GF-D8 (cell line): ENCODE measurements at regions not wholly inside any gene's neighbourhood (a gene's known extent, or its start where the extent isn't known, plus 50 kb on each side); places are given as distances from the start of the nearest gene placed in this dataset.
"Not testable (repeated sequence)": the region's sequence is repeated elsewhere in the genome, so short reads cannot be mapped to it uniquely, and the experiment has no call there.

Source experiments
- DNase-seq: peaks from one replicate; lab custom pipeline; 2025; lab: John Stamatoyannopoulos, UW

DNA sequence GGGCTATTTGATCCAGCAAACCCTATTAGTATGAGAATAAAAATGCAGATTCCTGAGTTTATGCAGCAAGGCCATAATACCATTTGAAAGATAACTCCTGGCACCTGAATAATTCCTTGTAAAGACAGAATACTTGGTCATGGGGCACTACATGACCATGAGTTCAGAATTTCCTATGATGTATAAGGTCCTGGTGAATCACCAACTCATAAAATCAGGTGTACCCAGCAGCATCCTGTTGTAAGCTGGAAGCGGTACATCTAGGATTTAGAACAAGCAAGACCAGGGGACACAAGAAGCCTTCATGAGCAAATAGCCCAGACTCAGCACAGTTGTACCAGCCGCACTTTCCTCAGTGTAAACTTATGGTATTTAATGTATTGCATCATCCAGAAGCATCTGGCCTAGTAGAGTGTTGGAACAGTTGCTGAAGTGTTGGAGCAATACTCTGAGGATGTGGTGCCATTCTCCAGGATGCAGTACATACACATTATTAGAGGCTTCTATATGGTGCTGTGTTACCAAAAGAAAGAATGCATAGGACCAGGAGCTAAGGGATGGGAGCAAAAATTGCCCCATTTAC is 233.4 kb downstream of the SQOR start:
- no peak for DNase-seq

DNA sequence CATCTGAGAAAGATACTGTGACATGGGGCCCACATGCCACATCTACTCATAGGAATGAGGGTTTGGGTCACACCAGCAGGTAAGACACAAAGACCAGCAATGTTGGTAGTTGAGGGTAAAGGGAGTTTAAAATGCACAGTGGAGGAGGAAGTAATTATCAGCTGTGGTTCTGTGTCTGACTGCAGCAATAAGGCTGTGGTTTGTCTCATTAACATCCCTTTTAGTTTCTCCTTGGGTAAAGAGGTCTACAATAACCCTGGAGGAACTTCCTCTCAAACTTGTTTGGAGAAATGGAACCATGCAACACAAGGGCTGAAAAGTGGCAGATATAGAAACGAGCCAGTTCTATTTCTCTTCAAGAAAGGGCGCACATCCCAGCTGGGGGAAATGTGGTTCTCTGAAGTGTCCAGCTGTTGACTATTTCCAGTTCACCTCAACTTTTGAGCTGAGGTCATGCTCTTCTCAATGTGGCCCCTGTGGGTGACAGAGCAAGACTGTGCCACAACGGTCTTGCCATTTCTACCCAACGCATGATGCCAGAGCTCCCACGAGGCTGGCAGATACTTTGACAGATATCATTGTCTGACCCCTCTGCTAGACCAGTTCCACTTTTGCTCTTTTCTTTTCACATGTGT is 234.3 kb downstream of the SQOR start:
- DNase-seq = peak; percentile 27

DNA sequence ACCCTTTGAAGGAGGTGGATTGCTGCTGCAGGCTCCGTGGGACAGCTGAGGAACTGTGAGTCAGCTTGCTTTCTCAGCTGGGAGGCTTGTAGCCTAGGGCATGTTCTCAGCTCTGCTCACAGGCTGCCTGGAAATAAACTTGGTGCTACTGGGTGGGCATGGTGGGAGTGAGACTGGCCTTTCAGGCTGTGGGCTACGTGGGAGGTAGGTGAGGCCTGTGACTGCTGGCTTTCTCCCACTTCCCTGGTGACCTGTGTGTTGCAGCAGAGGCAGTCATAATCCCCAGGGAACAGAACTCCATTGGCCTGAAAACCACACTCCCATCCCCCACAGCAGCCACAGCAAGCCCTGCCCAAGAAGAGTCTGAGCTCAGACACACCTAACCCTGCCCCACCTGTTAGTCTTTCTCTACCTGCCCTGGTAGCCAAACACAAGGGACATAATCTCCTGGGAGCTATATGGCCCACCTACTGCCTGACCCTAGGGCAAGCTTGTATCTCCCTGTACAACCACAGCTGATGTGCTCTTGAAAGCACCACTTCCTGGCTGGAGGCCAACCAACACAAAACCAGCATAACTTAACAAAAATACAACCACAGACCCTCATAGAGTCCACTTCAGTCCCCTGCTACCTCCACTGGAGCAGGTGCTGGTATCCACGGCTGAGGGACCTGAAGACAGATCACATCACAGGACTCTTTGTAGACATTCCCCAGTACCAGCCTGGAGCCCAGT is 236.5 kb downstream of the SQOR start:
- no peak for DNase-seq

- DNase-seq = no peak
Observed at GRCh38 chr15:45873781-45874180, 239.0 kb downstream of the SQOR start.

DNA sequence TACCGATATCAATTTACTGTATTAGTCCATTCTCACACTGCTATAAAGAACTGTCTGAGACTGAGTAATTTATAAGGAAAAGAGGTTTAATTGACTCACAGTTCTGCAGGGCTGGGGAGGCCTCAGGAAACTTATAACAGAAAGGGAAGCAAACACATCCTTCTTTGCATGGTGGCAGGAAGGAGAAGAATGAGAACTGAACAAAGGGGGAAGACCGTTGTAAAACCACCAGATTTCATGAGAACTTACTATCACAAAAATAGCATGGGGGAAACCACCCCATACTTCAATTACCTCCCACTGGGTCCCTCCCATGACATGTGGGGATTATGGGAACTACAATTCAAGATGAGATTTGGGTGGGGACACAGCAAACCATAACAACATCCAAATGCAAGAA is 239.7 kb downstream of the SQOR start:
- DNase-seq = not testable (repeated sequence)

GRCh38 chr15:45884289-45884688 is 249.5 kb downstream of the SQOR start:
- DNase-seq = no peak

DNA sequence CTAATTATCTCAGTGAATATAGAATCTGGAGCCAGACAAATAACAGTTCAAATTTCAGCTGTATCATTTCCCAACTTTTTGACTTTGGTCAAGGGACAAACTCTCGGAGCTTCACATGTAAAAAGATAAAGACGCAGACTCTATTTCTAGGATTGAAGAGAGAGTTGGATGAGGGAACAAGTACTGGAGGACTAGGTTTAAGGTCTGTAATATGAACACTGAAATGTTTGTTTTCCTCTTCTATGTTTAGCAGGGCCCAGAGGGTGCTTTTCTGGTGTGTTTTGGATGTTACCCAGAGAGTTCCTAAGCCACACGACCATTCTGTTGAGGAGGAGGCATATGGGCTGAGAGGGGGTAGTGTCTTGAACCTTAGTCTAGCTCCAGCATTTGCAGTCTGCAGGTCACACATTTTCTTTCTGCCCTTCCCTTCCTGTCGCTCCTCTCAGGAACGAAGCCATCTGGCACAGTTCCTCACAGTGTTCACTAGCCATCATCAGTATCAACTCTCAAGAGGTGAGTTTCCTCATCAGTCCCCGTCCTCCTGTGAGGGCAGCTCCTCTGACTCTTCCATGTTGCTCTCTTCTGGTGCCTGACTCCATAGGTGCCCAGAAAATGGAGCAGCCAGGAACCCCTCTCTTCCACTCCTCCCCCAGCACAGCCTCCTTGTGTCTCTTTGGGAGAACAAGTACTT is 250.1 kb downstream of the SQOR start:
- no peak for DNase-seq

DNA sequence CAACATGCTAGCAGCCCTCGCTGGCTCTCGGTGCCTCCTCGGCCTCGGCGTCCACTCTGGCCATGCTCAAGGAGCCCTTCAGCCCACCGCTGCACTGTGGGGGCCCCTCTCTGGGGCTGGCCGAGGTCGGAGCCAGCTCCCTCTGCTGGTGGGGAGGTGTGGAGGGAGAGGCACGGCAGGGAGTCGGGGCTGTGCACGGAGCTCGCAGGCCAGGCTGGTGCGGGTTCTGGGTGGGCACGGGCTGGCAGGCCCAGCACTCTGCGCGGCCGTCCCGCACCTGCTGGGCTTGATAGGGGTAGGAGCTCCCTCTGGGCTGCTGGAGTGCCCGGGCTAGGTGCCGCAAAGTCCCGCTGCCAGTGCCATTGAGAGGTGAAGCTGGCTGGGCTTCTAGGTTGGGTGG is 251.0 kb downstream of the SQOR start:
- no peak for DNase-seq

DNA sequence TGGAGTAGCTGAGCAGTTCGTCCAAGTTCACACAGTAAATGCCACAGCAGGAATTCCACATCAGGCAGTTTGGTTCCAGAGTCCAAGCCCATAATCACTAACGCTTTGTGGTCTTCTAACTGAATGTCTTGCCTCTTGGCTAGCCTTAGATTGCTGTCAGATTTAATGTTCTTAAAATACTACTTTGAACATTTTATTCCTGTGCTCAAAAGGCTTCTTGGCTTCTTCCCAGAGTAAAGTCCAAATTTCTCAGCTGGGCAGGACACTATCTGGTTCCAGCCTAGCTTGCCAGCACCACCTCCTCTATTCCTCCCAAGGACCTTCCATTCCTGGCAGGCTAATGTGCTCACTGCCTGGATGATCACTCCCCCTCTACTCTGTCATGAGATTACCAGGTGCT is 256.9 kb downstream of the SQOR start:
- DNase-seq = no peak

DNA sequence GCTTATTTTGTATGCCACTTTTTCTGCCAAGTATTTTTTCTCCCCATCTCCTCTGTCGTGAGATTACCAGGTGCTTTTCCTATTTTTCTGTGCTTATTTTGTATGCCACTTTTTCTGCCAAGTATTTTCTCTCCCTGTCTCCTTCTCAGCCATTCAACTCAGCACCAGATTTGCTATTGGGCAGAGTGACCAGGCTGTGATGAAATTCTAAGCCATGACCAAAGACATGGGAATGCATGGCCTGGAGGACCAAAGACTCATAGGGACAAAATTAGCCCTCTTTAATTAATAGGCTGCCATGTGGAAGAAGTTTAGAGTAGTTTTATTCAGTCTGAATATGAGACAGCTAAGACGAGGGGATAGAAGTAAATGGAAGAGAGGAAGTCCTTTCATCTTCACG is 257.4 kb downstream of the SQOR start:
- DNase-seq = no peak

DNA sequence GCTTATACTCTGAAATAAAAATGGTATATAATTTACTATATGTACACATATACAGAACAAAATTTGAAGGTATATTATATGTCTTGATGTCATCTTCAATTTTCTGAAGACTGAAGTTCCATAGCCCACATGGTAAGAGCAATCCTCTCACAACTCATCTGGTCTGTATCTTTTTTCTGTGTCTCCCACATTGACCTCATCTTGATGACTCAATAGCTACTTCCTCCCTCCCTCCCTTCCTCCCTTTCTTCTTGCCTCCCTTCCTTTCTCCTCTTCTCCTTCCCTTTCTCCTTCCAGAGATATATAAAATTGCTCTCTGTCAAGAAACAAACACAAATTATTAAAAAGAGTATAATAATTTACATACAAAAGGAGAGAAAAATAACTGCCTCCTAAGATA is 268.5 kb downstream of the SQOR start:
- DNase-seq = no peak

DNA sequence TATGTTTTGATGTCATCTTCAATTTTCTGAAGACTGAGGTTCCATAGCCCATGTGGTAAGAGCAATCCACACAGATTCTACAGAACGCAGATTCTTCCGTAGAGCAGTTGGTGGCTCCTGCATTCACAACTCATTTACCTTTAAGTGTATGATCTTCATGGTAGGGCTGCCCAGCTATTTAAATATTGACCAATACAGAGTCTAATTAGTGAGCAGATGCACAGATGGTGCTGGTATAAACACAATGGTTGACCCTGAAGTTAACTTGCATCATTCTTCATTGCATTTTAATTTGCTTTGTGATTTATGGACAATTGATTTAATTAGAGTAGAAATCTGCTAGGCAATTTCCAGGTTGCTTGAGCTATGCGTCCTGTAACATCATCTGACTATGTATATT is 269.2 kb downstream of the SQOR start:
- DNase-seq = no peak

DNA sequence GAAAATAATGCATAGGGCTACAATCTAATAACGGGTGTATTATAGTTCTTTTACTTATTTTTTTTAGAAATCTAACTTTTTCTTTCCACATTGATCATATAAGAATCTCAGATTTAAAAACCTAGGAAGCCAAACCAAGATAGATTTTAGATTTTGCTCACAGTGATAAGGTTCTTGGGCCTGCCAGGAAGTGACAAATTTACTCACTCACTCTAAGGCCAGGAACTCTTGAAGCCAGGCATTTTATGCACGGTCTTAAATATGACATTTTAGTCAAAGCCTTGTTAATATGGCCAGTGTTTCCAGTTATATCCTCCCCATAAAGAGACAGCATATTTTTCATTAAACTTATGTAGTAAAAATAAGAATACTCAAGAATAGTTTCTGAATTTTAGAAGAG is 271.4 kb downstream of the SQOR start:
- DNase-seq = no peak

GRCh38 chr15:45910671-45911070 is 275.8 kb downstream of the SQOR start:
- DNase-seq = no peak

- DNase-seq = no peak
Observed at GRCh38 chr15:45913451-45913850, 278.6 kb downstream of the SQOR start.

DNA sequence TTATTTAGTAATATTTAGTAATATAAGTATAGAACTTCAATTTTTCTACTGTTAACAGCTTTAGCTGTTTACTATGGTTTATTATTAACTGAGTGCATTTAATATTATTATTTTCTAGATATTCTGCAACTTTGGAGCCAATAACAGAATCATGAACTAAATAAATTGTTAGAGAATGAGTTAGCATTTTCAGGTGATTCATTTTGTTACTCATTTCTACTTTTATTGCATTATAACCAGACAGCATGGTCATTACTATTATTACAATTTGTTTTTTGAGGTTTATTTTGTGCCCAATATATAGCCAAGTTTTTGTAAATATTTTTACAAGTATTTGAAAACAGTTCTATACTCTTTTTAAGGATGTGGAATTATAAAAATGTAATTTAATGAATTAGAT is 279.6 kb downstream of the SQOR start:
- no peak for DNase-seq

- no peak for DNase-seq
Observed at GRCh38 chr15:45918839-45919238, 284.0 kb downstream of the SQOR start.

DNA sequence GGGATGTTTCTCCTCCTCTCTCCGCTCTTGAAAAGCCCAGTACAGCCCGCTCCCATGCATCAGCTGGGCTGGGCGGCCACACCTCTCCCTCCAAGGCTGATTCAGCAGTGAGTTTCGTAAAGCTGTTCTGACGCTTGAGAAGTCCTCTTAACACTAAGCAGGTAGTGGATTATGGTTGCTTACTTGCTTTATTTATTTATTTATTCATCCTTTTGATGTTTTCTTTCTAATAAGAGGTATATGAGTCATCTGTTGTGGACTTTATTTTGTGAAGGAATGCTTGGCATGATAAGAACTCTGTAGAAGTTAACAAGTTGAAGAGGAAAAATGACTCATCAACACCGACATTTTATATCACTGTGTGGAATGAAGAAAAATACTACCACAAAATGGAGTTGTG is 285.0 kb downstream of the SQOR start:
- DNase-seq = no peak

GRCh38 chr15:45921376-45921775 is 286.5 kb downstream of the SQOR start:
- no peak for DNase-seq

DNA sequence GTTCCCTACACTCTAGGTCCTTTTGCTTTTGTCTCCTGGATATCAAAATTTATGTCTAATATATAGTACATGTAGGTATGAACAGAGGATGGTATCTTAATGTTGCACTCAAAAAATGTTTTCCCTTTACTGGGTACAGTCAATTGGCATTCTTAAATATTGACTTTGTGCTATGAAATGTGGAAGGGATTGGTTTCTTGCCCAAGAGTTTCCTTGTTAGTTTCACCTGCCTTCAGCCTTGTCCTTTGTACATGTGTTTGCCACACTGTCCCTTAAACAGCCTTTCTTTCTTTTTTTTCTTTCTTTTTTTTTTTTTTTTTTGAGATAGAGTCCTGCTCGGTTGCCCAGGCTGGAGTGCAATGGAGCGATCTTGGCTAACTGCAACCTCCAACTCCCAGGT is 287.1 kb downstream of the SQOR start:
- DNase-seq = no peak

DNA sequence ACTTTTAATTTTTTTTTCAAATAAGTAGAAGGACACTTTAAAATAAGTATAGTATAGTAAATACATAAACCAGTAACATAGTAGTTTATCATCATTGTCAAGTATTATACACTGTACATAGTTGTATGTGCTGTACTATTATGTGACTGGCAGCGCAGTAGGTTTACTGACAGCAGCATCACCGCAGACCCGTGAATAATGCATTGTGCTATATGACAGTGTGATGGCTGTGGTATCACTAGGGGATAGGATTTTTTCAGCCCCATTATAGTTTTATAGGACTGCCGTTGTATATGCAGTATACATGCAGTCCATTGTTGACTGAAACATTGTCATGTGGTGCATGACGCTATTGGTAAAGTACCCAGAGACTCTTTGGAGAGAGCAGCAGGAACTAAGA is 306.5 kb downstream of the SQOR start:
- DNase-seq = no peak

DNA sequence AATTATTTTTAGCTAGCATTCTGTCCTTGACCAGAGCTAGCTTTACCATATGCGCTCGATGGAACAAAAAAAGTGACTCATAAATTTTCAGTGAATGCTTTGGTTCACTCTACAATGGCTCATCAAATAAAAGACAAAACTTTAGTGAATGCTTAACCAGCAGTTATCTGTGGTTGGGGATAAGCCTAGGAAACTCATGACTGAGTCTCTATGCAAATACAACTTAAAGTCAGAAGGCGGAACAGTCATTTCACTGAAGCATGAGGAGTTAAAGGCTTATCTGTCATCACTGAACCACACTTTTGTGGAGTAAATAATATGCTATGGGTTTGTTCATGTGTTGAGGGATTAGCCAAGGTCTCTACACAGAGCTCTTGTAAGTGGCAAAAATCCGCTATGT is 308.4 kb downstream of the SQOR start:
- DNase-seq = no peak

DNA sequence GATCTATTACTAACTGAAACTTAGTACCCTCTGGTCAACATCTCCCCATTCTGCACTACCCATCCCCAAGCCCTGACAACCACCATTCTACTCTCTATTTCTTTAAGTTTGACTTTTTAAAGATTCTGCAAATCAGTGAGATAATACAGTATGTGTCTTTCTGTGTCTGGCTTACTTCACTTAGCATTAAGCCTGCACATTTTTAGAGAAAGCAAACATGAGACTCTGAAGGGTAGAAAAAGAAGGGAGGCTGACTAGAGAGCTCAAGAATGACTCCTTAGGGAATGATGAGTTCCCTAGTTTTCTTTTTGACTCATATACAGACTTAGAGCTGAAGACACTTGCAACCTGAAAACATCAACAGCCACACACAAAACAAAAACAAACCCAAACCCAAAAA is 311.3 kb downstream of the SQOR start:
- no peak for DNase-seq
